Central memory CD8-positive, alpha-beta T cell (primary cell): ENCODE measurements at regions not wholly inside any gene's neighbourhood (a gene's known extent, or its start where the extent isn't known, plus 50 kb on each side); places are given as distances from the start of the nearest gene placed in this dataset.
"Not testable (repeated sequence)": the region's sequence is repeated elsewhere in the genome, so short reads cannot be mapped to it uniquely, and the experiment has no call there.

Experiments
- ATAC-seq: fragments of 150-1000 bp; cut with Tn5 transposase; replicated peaks from 2 replicates; pipeline ENCODE4 v1.10.0; 2022; ENCODE audit warnings: mild to moderate bottlenecking, moderate FRiP score, moderate number of reproducible peaks; ENCODE audit not compliant: poor library complexity, severe bottlenecking; ENCODE audit errors: extremely low read depth
- DNase-seq, 2 donors: peaks; one replicate each; pipeline ENCODE4 v3.0.0; 2021; ENCODE audit warnings: low spot score in 2 of 2
- H3K27ac Mint-ChIP-seq: one replicate; pipeline ENCODE4 v1.8.0; 2022; ENCODE audit warnings: low read depth, mild to moderate bottlenecking, moderate library complexity, mixed read lengths
- H3K27me3 Mint-ChIP-seq: one replicate; pipeline ENCODE4 v1.8.0; 2022; ENCODE audit warnings: mixed read lengths
- H3K36me3 Mint-ChIP-seq: one replicate; pipeline ENCODE4 v1.8.0; 2022; ENCODE audit warnings: mild to moderate bottlenecking, moderate library complexity, mixed read lengths; ENCODE audit not compliant: insufficient read depth
- H3K4me1 Mint-ChIP-seq: one replicate; pipeline ENCODE4 v1.8.0; 2022; ENCODE audit warnings: mixed read lengths
- H3K4me3 Mint-ChIP-seq: one replicate; pipeline ENCODE4 v1.8.0; 2022; ENCODE audit warnings: mild to moderate bottlenecking, moderate library complexity, mixed read lengths
- H3K9me3 Mint-ChIP-seq: one replicate; pipeline ENCODE4 v1.8.0; 2022; ENCODE audit warnings: mixed read lengths

GRCh38 chr13:94795292-94795691 is 82.9 kb upstream of the SOX21 start:
- Mint-ChIP-seq H3K9me3 (no peaks in the 10 kb centered on the region), H3K27ac (no peak overlapping the region), H3K4me1 (no peaks in the 10 kb centered on the region), H3K27me3 (no peaks in the 10 kb centered on the region), H3K36me3 (peaks cover 2% of the 10 kb centered on the region), H3K4me3 (no peak overlapping the region)
- no peak for ATAC-seq
- no peak for DNase-seq

- H3K4me1 Mint-ChIP-seq, H3K9me3 Mint-ChIP-seq, H3K36me3 Mint-ChIP-seq, H3K4me3 Mint-ChIP-seq, H3K27me3 Mint-ChIP-seq, DNase-seq, ATAC-seq, H3K27ac Mint-ChIP-seq: not testable (repeated sequence)
Observed at GRCh38 chr13:94786246-94786645, 73.9 kb upstream of the SOX21 start.

- ATAC-seq, result no peak
- DNase-seq, result no peak
- no peak overlapping the region for H3K27ac Mint-ChIP-seq
- peaks cover 9% of the 10 kb centered on the region for H3K27me3 Mint-ChIP-seq
- H3K4me1 Mint-ChIP-seq, result no peaks in the 10 kb centered on the region
- peaks cover 2% of the 10 kb centered on the region for H3K36me3 Mint-ChIP-seq
- peaks cover 6% of the 10 kb centered on the region for H3K9me3 Mint-ChIP-seq
- H3K4me3 Mint-ChIP-seq, result no peak overlapping the region
Observed at GRCh38 chr13:94784066-94784465, 71.7 kb upstream of the SOX21 start.

GRCh38 chr13:94783489-94783888 is 71.1 kb upstream of the SOX21 start:
- no peak for ATAC-seq
- H3K4me1 Mint-ChIP-seq, result no peaks in the 10 kb centered on the region
- no peak overlapping the region for H3K4me3 Mint-ChIP-seq
- peaks cover 2% of the 10 kb centered on the region for H3K36me3 Mint-ChIP-seq
- peaks cover 6% of the 10 kb centered on the region for H3K9me3 Mint-ChIP-seq
- peaks cover 9% of the 10 kb centered on the region for H3K27me3 Mint-ChIP-seq
- no peak overlapping the region for H3K27ac Mint-ChIP-seq
- no peak for DNase-seq

GRCh38 chr13:94780421-94780820 is 68.1 kb upstream of the SOX21 start:
- Mint-ChIP-seq H3K27ac (no peak overlapping the region), H3K4me1 (no peaks in the 10 kb centered on the region), H3K36me3 (peaks cover 5% of the 10 kb centered on the region), H3K4me3 (no peak overlapping the region), H3K9me3 (peaks cover 6% of the 10 kb centered on the region), H3K27me3 (peaks cover 17% of the 10 kb centered on the region)
- ATAC-seq, result no peak
- no peak for DNase-seq

- ATAC-seq, result no peak
- DNase-seq, result no peak
- Mint-ChIP-seq H3K36me3 (peaks cover 7% of the 10 kb centered on the region), H3K27ac (no peak overlapping the region), H3K4me1 (no peaks in the 10 kb centered on the region), H3K27me3 (peaks cover 15% of the 10 kb centered on the region), H3K4me3 (no peak overlapping the region), H3K9me3 (peaks cover 6% of the 10 kb centered on the region)
Observed at GRCh38 chr13:94778986-94779385, 66.6 kb upstream of the SOX21 start.

- DNase-seq, result no peak
Observed at GRCh38 chr13:94778585-94778984, 66.2 kb upstream of the SOX21 start.

GRCh38 chr13:94776956-94777355 is 64.6 kb upstream of the SOX21 start:
- Mint-ChIP-seq H3K4me3 (no peak overlapping the region), H3K4me1 (no peaks in the 10 kb centered on the region), H3K27ac (no peak overlapping the region), H3K9me3 (no peaks in the 10 kb centered on the region), H3K27me3 (peaks cover 20% of the 10 kb centered on the region), H3K36me3 (peaks cover 6% of the 10 kb centered on the region)
- DNase-seq (no peak), ATAC-seq (no peak)

More at GRCh38 chr13:94778585-94778984, 66.2 kb upstream of the SOX21 start:
- Mint-ChIP-seq H3K27me3 (peaks cover 19% of the 10 kb centered on the region), H3K27ac (no peak overlapping the region), H3K36me3 (peaks cover 7% of the 10 kb centered on the region), H3K9me3 (peaks cover 6% of the 10 kb centered on the region), H3K4me3 (no peak overlapping the region), H3K4me1 (no peaks in the 10 kb centered on the region)
- no peak for ATAC-seq

GRCh38 chr13:94776300-94776699 is 64.0 kb upstream of the SOX21 start:
- Mint-ChIP-seq H3K4me3 (no peak overlapping the region), H3K27ac (no peak overlapping the region), H3K9me3 (no peaks in the 10 kb centered on the region), H3K36me3 (peaks cover 6% of the 10 kb centered on the region), H3K27me3 (peaks cover 20% of the 10 kb centered on the region), H3K4me1 (no peaks in the 10 kb centered on the region)
- no peak for DNase-seq
- no peak for ATAC-seq

GRCh38 chr13:94765814-94766213 is 53.5 kb upstream of the SOX21 start:
- no peaks in the 10 kb centered on the region for H3K36me3 Mint-ChIP-seq
- H3K9me3 Mint-ChIP-seq, result no peaks in the 10 kb centered on the region
- no peak for ATAC-seq
- H3K27ac Mint-ChIP-seq, result no peak overlapping the region
- H3K4me3 Mint-ChIP-seq, result no peak overlapping the region
- peaks cover 10% of the 10 kb centered on the region for H3K27me3 Mint-ChIP-seq
- DNase-seq, result no peak
- no peaks in the 10 kb centered on the region for H3K4me1 Mint-ChIP-seq

GRCh38 chr13:94764576-94765321 is 52.4 kb upstream of the SOX21 start:
- ATAC-seq (no peak), DNase-seq (no peak)
- no peaks in the 10 kb centered on the region for H3K4me1 Mint-ChIP-seq
- no peak overlapping the region for H3K27ac Mint-ChIP-seq
- H3K36me3 Mint-ChIP-seq, result no peaks in the 10 kb centered on the region
- peaks cover 20% of the 10 kb centered on the region for H3K27me3 Mint-ChIP-seq
- no peaks in the 10 kb centered on the region for H3K9me3 Mint-ChIP-seq
- H3K4me3 Mint-ChIP-seq, result no peak overlapping the region
